ENCODE measurements at regions not wholly inside any gene's neighbourhood (a gene's known extent, or its start where the extent isn't known, plus 50 kb on each side); places are given as distances from the start of the nearest gene placed in this dataset.
"Not testable (repeated sequence)": the region's sequence is repeated elsewhere in the genome, so short reads cannot be mapped to it uniquely, and the experiment has no call there.

DNA sequence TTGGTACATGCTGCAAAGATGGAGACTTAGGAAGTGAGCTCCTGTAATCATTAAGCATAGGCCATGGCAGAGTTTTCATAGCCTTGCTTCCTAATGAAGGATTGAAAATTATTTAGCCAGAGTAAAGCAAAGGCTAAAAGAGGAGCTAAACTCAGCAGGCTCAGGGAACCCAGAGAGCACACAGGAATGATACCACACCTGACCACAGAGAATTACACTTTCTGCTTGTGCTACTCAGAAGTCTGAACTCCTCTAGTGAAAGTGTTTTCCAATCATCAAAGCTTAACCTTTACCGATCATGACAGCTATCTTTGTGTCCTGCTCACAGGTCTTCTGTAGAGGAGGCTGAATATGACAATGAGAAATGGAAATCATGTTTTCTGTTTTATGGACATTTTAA is 347.7 kb downstream of the OTUD1 start:
- Histone ChIP-seq H3K4me2 (ENCODE audit: extremely low read depth, insufficient read depth, low read length) (no peak overlapping the region), H3K79me2 (ENCODE audit: control insufficient read depth, insufficient read depth, low read length) (no peaks in the 10 kb centered on the region), H3K36me3 (ENCODE audit: control insufficient read depth, insufficient read depth, low read length) (no peaks in the 10 kb centered on the region), H3K9ac (ENCODE audit: insufficient read depth, low read length) (no peak overlapping the region), H3K4me1 (ENCODE audit: control insufficient read depth, extremely low read depth, insufficient read depth, low read length) (no peaks in the 10 kb centered on the region), H3K4me3 (replicated peaks in 1 of 4; ENCODE audit: control extremely low read depth in 1 of 4, insufficient read depth in 1 of 4, low read depth in 3 of 4, low read length in 4 of 4) (no peak overlapping the region), H2AFZ (ENCODE audit: low read length) (no peak overlapping the region), H3K27me3 (ENCODE audit: control insufficient read depth, insufficient read depth, low read length) (no peaks in the 10 kb centered on the region), H3K27ac (ENCODE audit: insufficient read depth, low read length) (no peak overlapping the region), H4K20me1 (ENCODE audit: control insufficient read depth, extremely low read depth, insufficient read depth, low read length) (no peaks in the 10 kb centered on the region), H3K9me3 (ENCODE audit: control insufficient read depth, insufficient read depth, low read depth, low read length) (no peaks in the 10 kb centered on the region)
- no peak for DNase-seq (ENCODE audit: low read depth in 2 of 2)
- TF ChIP-seq EZH2 (IDR thresholded peaks at IDR 0.05; ENCODE audit: low read length, missing control alignments) = no peak
- TF ChIP-seq, protein P1, sequence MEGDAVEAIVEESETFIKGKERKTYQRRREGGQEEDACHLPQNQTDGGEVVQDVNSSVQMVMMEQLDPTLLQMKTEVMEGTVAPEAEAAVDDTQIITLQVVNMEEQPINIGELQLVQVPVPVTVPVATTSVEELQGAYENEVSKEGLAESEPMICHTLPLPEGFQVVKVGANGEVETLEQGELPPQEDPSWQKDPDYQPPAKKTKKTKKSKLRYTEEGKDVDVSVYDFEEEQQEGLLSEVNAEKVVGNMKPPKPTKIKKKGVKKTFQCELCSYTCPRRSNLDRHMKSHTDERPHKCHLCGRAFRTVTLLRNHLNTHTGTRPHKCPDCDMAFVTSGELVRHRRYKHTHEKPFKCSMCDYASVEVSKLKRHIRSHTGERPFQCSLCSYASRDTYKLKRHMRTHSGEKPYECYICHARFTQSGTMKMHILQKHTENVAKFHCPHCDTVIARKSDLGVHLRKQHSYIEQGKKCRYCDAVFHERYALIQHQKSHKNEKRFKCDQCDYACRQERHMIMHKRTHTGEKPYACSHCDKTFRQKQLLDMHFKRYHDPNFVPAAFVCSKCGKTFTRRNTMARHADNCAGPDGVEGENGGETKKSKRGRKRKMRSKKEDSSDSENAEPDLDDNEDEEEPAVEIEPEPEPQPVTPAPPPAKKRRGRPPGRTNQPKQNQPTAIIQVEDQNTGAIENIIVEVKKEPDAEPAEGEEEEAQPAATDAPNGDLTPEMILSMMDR (conservative IDR thresholded peaks at IDR 0.05 in 1 of 2, IDR thresholded peaks at IDR 0.05 in 1 of 2; ENCODE audit: low read depth in 1 of 2, low read length in 2 of 2) = no peak

DNA sequence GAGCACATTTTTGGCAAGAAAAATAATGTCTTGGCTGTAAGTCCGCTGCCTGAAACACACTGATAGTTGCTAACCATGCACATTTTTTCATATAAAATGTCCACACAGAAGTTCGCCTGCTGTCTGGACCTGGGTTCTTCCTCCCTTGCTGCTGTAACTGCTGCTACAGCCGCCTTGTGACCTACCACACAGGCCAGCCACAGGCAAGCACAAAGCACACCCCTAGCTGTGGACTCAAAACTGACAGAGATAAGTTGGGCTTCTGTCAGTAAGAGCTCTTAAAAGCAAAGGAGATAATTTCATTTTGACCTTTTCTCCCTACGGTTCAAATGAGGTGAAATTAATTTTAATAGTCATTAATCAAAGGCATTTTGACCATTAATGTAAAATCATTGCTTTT is 354.7 kb downstream of the OTUD1 start:
- Histone ChIP-seq H4K20me1 (ENCODE audit: control insufficient read depth, extremely low read depth, insufficient read depth, low read length) (no peaks in the 10 kb centered on the region), H3K27ac (ENCODE audit: insufficient read depth, low read length) (no peak overlapping the region), H3K36me3 (ENCODE audit: control insufficient read depth, insufficient read depth, low read length) (no peaks in the 10 kb centered on the region), H3K4me1 (ENCODE audit: control insufficient read depth, extremely low read depth, insufficient read depth, low read length) (no peaks in the 10 kb centered on the region), H2AFZ (ENCODE audit: low read length) (no peak overlapping the region), H3K4me2 (ENCODE audit: extremely low read depth, insufficient read depth, low read length) (no peak overlapping the region), H3K9me3 (ENCODE audit: control insufficient read depth, insufficient read depth, low read depth, low read length) (no peaks in the 10 kb centered on the region), H3K4me3 (replicated peaks in 1 of 4; ENCODE audit: control extremely low read depth in 1 of 4, insufficient read depth in 1 of 4, low read depth in 3 of 4, low read length in 4 of 4) (no peak overlapping the region), H3K79me2 (ENCODE audit: control insufficient read depth, insufficient read depth, low read length) (no peaks in the 10 kb centered on the region), H3K9ac (ENCODE audit: insufficient read depth, low read length) (no peak overlapping the region), H3K27me3 (ENCODE audit: control insufficient read depth, insufficient read depth, low read length) (no peaks in the 10 kb centered on the region)
- TF ChIP-seq EZH2 (IDR thresholded peaks at IDR 0.05; ENCODE audit: low read length, missing control alignments) = no peak
- TF ChIP-seq, protein P1 (conservative IDR thresholded peaks at IDR 0.05 in 1 of 2, IDR thresholded peaks at IDR 0.05 in 1 of 2; ENCODE audit: low read depth in 1 of 2, low read length in 2 of 2) = no peak
- no peak for DNase-seq (ENCODE audit: low read depth in 2 of 2)

DNA sequence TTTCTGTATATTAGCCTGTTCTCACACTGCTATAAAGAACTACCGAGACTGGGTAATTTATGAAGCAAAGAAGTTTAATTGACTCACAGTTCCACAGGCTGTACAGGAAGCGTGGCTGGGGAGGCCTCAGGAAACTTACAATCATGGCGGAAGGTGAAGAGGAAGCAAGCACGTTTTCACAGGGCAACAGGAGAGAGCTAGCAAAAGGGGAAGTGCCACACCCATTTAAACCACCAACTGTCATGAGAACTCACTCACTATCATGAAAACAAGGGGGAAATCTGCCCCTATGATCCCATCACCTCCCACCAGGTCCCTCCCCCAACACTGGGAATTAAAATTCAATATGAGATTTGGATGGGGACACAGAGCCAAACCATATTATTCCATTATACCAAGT is 358.6 kb downstream of the OTUD1 start:
- H3K4me3 ChIP-seq (replicated peaks in 1 of 4; ENCODE audit: control extremely low read depth in 1 of 4, insufficient read depth in 1 of 4, low read depth in 3 of 4, low read length in 4 of 4); H3K79me2 ChIP-seq (ENCODE audit: control insufficient read depth, insufficient read depth, low read length); H3K9ac ChIP-seq (ENCODE audit: insufficient read depth, low read length); DNase-seq (ENCODE audit: low read depth in 2 of 2); H3K27me3 ChIP-seq (ENCODE audit: control insufficient read depth, insufficient read depth, low read length); H3K9me3 ChIP-seq (ENCODE audit: control insufficient read depth, insufficient read depth, low read depth, low read length); H4K20me1 ChIP-seq (ENCODE audit: control insufficient read depth, extremely low read depth, insufficient read depth, low read length); H3K4me1 ChIP-seq (ENCODE audit: control insufficient read depth, extremely low read depth, insufficient read depth, low read length); H2AFZ ChIP-seq (ENCODE audit: low read length); H3K4me2 ChIP-seq (ENCODE audit: extremely low read depth, insufficient read depth, low read length); H3K36me3 ChIP-seq (ENCODE audit: control insufficient read depth, insufficient read depth, low read length); H3K27ac ChIP-seq (ENCODE audit: insufficient read depth, low read length): not testable (repeated sequence)

DNA sequence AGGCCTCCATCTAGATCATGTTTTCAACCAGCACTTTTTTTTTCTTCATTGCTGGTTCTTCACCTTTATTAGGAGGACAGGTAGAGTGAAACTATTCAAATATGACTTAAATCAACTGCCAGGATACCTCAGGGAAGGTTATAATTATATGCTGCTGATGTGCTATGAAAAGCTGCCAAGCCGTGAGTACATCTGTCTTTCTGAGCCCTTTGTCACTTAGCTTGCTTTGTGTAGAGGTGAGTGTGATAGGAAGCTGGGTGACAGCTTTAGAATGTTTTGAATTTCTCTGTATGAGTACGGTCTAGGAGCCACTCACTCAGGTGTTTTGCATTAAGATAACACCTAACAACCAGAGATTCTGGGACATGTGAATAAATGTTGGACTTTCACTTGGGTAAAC is 365.2 kb downstream of the OTUD1 start:
- no peaks in the 10 kb centered on the region for H3K79me2 ChIP-seq (ENCODE audit: control insufficient read depth, insufficient read depth, low read length)
- H3K9ac ChIP-seq (ENCODE audit: insufficient read depth, low read length) = no peak overlapping the region
- DNase-seq (ENCODE audit: low read depth in 2 of 2) = no peak
- no peak overlapping the region for H3K27ac ChIP-seq (ENCODE audit: insufficient read depth, low read length)
- no peak overlapping the region for H3K4me2 ChIP-seq (ENCODE audit: extremely low read depth, insufficient read depth, low read length)
- no peak for TF ChIP-seq EZH2 (IDR thresholded peaks at IDR 0.05; ENCODE audit: low read length, missing control alignments)
- TF ChIP-seq, protein P1 (conservative IDR thresholded peaks at IDR 0.05 in 1 of 2, IDR thresholded peaks at IDR 0.05 in 1 of 2; ENCODE audit: low read depth in 1 of 2, low read length in 2 of 2) = no peak
- no peaks in the 10 kb centered on the region for H3K36me3 ChIP-seq (ENCODE audit: control insufficient read depth, insufficient read depth, low read length)
- H3K4me3 ChIP-seq (replicated peaks in 1 of 4; ENCODE audit: control extremely low read depth in 1 of 4, insufficient read depth in 1 of 4, low read depth in 3 of 4, low read length in 4 of 4) = no peak overlapping the region
- no peak overlapping the region for H2AFZ ChIP-seq (ENCODE audit: low read length)
- H4K20me1 ChIP-seq (ENCODE audit: control insufficient read depth, extremely low read depth, insufficient read depth, low read length) = no peaks in the 10 kb centered on the region
- no peaks in the 10 kb centered on the region for H3K9me3 ChIP-seq (ENCODE audit: control insufficient read depth, insufficient read depth, low read depth, low read length)
- no peaks in the 10 kb centered on the region for H3K27me3 ChIP-seq (ENCODE audit: control insufficient read depth, insufficient read depth, low read length)
- no peaks in the 10 kb centered on the region for H3K4me1 ChIP-seq (ENCODE audit: control insufficient read depth, extremely low read depth, insufficient read depth, low read length)
